KMS-11 (cell line): ENCODE measurements at regions not wholly inside any gene's neighbourhood (a gene's known extent, or its start where the extent isn't known, plus 50 kb on each side); places are given as distances from the start of the nearest gene placed in this dataset.

Experiments used
- H2AFZ ChIP-seq: fragments of 200-600 bp; sonication (generic); 2 replicates; pipeline ENCODE4 v1.6.1; 2016; ENCODE audit warnings: antibody characterized with exemption, mixed run types, low read depth
- H3K27ac ChIP-seq: fragments of 200-600 bp; sonication (generic); 2 replicates; pipeline ENCODE4 v1.6.1; 2016; ENCODE audit warnings: mild to moderate bottlenecking, mixed run types
- H3K27me3 ChIP-seq: fragments of 200-600 bp; sonication (generic); 2 replicates; pipeline ENCODE4 v1.6.1; 2017; ENCODE audit warnings: mild to moderate bottlenecking, low read depth, mixed run types, moderate library complexity; ENCODE audit not compliant: insufficient read depth
- H3K36me3 ChIP-seq: fragments of 200-600 bp; sonication (generic); 2 replicates; pipeline ENCODE4 v1.6.1; 2017; ENCODE audit warnings: mild to moderate bottlenecking, mixed run types; ENCODE audit not compliant: insufficient read depth
- H3K4me1 ChIP-seq: fragments of 200-600 bp; sonication (generic); 2 replicates; pipeline ENCODE4 v1.6.1; 2016; ENCODE audit warnings: mild to moderate bottlenecking, low read depth, mixed run types; ENCODE audit not compliant: poor library complexity, severe bottlenecking
- H3K4me2 ChIP-seq: fragments of 200-600 bp; sonication (generic); 2 replicates; pipeline ENCODE4 v1.7.0; 2016; ENCODE audit warnings: mild to moderate bottlenecking, mixed run types
- H3K4me3 ChIP-seq: fragments of 200-600 bp; sonication (generic); IDR thresholded peaks from 2 replicates; pipeline ENCODE4 v1.6.1; 2017; ENCODE audit warnings: low read depth, low read length, mixed read lengths; ENCODE audit not compliant: insufficient read depth
- H3K79me2 ChIP-seq: fragments of 200-600 bp; sonication (generic); 2 replicates; pipeline ENCODE4 v1.6.1; 2016; ENCODE audit warnings: low read depth, mixed run types; ENCODE audit not compliant: insufficient read depth
- H3K9ac ChIP-seq: fragments of 200-600 bp; sonication (generic); 2 replicates; pipeline ENCODE4 v1.6.1; 2016; ENCODE audit warnings: mild to moderate bottlenecking, mixed run types
- H4K20me1 ChIP-seq: fragments of 200-600 bp; sonication (generic); 2 replicates; pipeline ENCODE4 v1.6.1; 2016; ENCODE audit warnings: mild to moderate bottlenecking, mixed run types; ENCODE audit not compliant: insufficient read depth
- CTCF ChIP-seq: fragments of 200-600 bp; sonication (generic); conservative IDR thresholded peaks from 2 replicates; pipeline ENCODE4 v1.6.1; 2017; ENCODE audit warnings: low read depth, mild to moderate bottlenecking, antibody characterized with exemption, low read length, moderate library complexity, mixed read lengths

DNA sequence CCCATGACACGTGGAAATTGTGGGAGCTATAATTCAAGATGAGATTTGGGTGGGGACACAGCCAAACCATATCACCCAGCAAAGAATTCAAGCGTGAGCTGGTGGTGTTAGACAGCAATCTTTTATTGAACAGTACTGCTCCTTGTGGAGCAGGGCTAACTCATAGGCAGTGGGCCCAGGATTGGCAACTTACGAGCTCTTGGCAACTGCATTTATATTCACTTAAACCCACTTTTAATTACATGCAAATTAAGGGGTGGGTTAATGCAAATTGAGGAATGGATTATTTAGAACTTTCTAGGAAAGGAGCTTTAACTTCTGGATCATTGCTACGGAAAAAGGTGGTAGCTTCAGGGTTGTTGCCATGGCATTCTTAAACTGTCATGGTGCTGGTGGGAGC, 135.6 kb upstream of the KAZN start:
- Histone ChIP-seq H3K4me2 (no peak overlapping the region), H3K27me3 (no peaks in the 10 kb centered on the region)
- TF ChIP-seq CTCF: no peak

DNA sequence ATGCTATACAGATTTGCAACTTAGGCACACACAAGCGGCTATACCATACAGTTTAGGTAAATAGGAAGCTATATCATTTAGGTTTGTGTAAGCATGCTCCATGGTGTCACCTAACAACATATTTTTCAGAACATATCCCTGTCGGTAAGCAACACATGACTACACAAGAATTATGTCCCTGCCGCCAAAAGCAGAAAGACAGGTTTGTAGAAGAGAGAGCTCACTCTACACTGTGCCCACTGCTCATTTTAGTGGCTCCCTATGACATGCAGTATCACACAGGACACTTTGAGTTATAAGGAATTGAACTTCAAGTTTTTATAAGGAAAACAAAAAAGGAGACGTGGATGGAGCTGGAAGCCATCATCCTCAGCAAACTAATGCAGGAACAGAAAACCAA, 132.5 kb upstream of the KAZN start:
- no peak for TF ChIP-seq CTCF
- Histone ChIP-seq H3K27me3 (0 out of 2 replicates have a peak, but pooled peaks cover 2% of the 10 kb centered on the region), H2AFZ (no peak overlapping the region), H3K4me1 (no peaks in the 10 kb centered on the region), H3K36me3 (no peaks in the 10 kb centered on the region), H3K4me3 (no peak overlapping the region), H3K27ac (no peak overlapping the region), H3K9ac (no peak overlapping the region), H3K79me2 (no peaks in the 10 kb centered on the region), H3K4me2 (no peak overlapping the region), H4K20me1 (no peaks in the 10 kb centered on the region)

More for the DNA sequence above, 135.6 kb upstream of the KAZN start:
- Histone ChIP-seq H3K4me1 (no peaks in the 10 kb centered on the region), H3K36me3 (no peaks in the 10 kb centered on the region), H2AFZ (no peak overlapping the region), H3K79me2 (no peaks in the 10 kb centered on the region), H3K27ac (no peak overlapping the region), H3K9ac (no peak overlapping the region), H4K20me1 (no peaks in the 10 kb centered on the region), H3K4me3 (no peak overlapping the region)

- 0 out of 2 replicates have a peak, but pooled peaks cover 2% of the 10 kb centered on the region for H3K27me3 ChIP-seq
- no peak overlapping the region for H3K4me3 ChIP-seq
- TF ChIP-seq CTCF: no peak
- no peak overlapping the region for H3K4me2 ChIP-seq
- H3K36me3 ChIP-seq: no peaks in the 10 kb centered on the region
- no peak overlapping the region for H2AFZ ChIP-seq
- H3K9ac ChIP-seq: no peak overlapping the region
- no peak overlapping the region for H3K27ac ChIP-seq
- H3K4me1 ChIP-seq: no peaks in the 10 kb centered on the region
- no peaks in the 10 kb centered on the region for H4K20me1 ChIP-seq
- no peaks in the 10 kb centered on the region for H3K79me2 ChIP-seq
Measured at GRCh38 chr1:14467112-14467511, 131.4 kb upstream of the KAZN start.

DNA sequence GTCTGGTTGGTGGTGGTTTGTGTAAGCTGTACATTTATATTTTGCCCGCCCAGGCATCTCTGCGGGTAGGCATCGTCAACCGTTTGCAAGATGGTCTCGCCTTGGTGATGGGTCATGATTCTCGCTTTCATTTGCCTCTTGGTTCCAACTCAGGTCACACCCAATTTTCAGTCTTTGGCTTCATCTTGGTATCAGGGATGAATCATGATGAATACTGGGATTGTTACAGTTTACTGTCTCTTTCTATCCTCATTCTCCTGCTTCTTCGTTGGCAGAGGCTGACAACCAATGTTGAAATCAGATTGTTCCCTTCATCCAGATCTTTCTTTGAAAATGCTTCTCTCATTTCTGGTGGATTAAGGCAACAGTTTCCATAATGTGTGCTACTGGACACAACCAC, 129.7 kb upstream of the KAZN start:
- Histone ChIP-seq H3K4me1 (no peaks in the 10 kb centered on the region), H3K4me2 (no peak overlapping the region), H3K9ac (no peak overlapping the region), H3K36me3 (no peaks in the 10 kb centered on the region), H3K27me3 (0 out of 2 replicates have a peak, but pooled peaks cover 2% of the 10 kb centered on the region), H3K27ac (no peak overlapping the region), H4K20me1 (no peaks in the 10 kb centered on the region), H3K79me2 (no peaks in the 10 kb centered on the region), H2AFZ (no peak overlapping the region), H3K4me3 (no peak overlapping the region)
- TF ChIP-seq CTCF: no peak
